ENCODE measurements at regions not wholly inside any gene's neighbourhood (a gene's known extent, or its start where the extent isn't known, plus 50 kb on each side); places are given as distances from the start of the nearest gene placed in this dataset.

- Mint-ChIP-seq H3K27me3 (ENCODE audit: low read depth) (no peaks in the 10 kb centered on the region), H3K9me3 (no peaks in the 10 kb centered on the region), H3K27ac (no peak overlapping the region), H3K36me3 (ENCODE audit: insufficient read depth in 2 of 2) (no peaks in the 10 kb centered on the region), H3K4me3 (no peak overlapping the region), H3K4me1 (ENCODE audit: low read depth) (no peaks in the 10 kb centered on the region)
- ATAC-seq (replicated peaks in 1 of 2) (no peak), DNase-seq (peak; percentile 2 to 3)
Observed at GRCh38 chr10:52644373-52645186, 128.0 kb downstream of the MBL2 start.

GRCh38 chr10:52645187-52645758 lies 127.3 kb downstream of the MBL2 start:
- DNase-seq (no peak), ATAC-seq (replicated peaks in 1 of 2) (no peak)
- H3K4me3 Mint-ChIP-seq = no peak overlapping the region
- H3K27ac Mint-ChIP-seq = no peak overlapping the region
- no peaks in the 10 kb centered on the region for H3K4me1 Mint-ChIP-seq (ENCODE audit: low read depth)
- no peaks in the 10 kb centered on the region for H3K27me3 Mint-ChIP-seq (ENCODE audit: low read depth)
- H3K36me3 Mint-ChIP-seq (ENCODE audit: insufficient read depth in 2 of 2) = no peaks in the 10 kb centered on the region
- no peaks in the 10 kb centered on the region for H3K9me3 Mint-ChIP-seq

- Mint-ChIP-seq H3K36me3 (ENCODE audit: insufficient read depth in 2 of 2) (no peaks in the 10 kb centered on the region), H3K9me3 (peaks cover 0 to 2% of the 10 kb centered on the region in 2 donors), H3K27me3 (ENCODE audit: low read depth) (no peaks in the 10 kb centered on the region)
Observed at GRCh38 chr10:52649511-52649910, 123.1 kb downstream of the MBL2 start.

GRCh38 chr10:52650873-52651272 lies 121.7 kb downstream of the MBL2 start:
- no peak overlapping the region for H3K27ac Mint-ChIP-seq
- no peak overlapping the region for H3K4me3 Mint-ChIP-seq
- DNase-seq = no peak
- H3K27me3 Mint-ChIP-seq (ENCODE audit: low read depth) = no peaks in the 10 kb centered on the region
- H3K36me3 Mint-ChIP-seq (ENCODE audit: insufficient read depth in 2 of 2) = no peaks in the 10 kb centered on the region
- ATAC-seq (replicated peaks in 1 of 2) = no peak
- H3K9me3 Mint-ChIP-seq = peaks cover 0 to 4% of the 10 kb centered on the region in 2 donors
- H3K4me1 Mint-ChIP-seq (ENCODE audit: low read depth) = no peaks in the 10 kb centered on the region

More at GRCh38 chr10:52649511-52649910, 123.1 kb downstream of the MBL2 start:
- no peaks in the 10 kb centered on the region for H3K4me1 Mint-ChIP-seq (ENCODE audit: low read depth)
- no peak overlapping the region for H3K4me3 Mint-ChIP-seq
- DNase-seq = no peak
- ATAC-seq (replicated peaks in 1 of 2) = no peak
- H3K27ac Mint-ChIP-seq = no peak overlapping the region

- no peaks in the 10 kb centered on the region for H3K4me1 Mint-ChIP-seq (ENCODE audit: low read depth)
- no peak overlapping the region for H3K27ac Mint-ChIP-seq
- no peak for DNase-seq
- ATAC-seq (replicated peaks in 1 of 2) = no peak
- no peaks in the 10 kb centered on the region for H3K27me3 Mint-ChIP-seq (ENCODE audit: low read depth)
- peaks cover 0 to 4% of the 10 kb centered on the region in 2 donors for H3K9me3 Mint-ChIP-seq
- H3K36me3 Mint-ChIP-seq (ENCODE audit: insufficient read depth in 2 of 2) = no peaks in the 10 kb centered on the region
- no peak overlapping the region for H3K4me3 Mint-ChIP-seq
Observed at GRCh38 chr10:52651293-52651692, 121.3 kb downstream of the MBL2 start.

- Mint-ChIP-seq H3K4me1 (ENCODE audit: low read depth) (no peaks in the 10 kb centered on the region), H3K27me3 (ENCODE audit: low read depth) (no peaks in the 10 kb centered on the region), H3K9me3 (peaks cover 0 to 4% of the 10 kb centered on the region in 2 donors), H3K4me3 (no peak overlapping the region), H3K36me3 (ENCODE audit: insufficient read depth in 2 of 2) (no peaks in the 10 kb centered on the region), H3K27ac (no peak overlapping the region)
- DNase-seq = no peak
- no peak for ATAC-seq (replicated peaks in 1 of 2)
Observed at GRCh38 chr10:52652431-52653262, 119.9 kb downstream of the MBL2 start.

GRCh38 chr10:52653263-52653909 lies 119.2 kb downstream of the MBL2 start:
- H3K4me1 Mint-ChIP-seq (ENCODE audit: low read depth) = no peaks in the 10 kb centered on the region
- H3K4me3 Mint-ChIP-seq = no peak overlapping the region
- ATAC-seq (replicated peaks in 1 of 2) (no peak), DNase-seq (no peak)
- no peak overlapping the region for H3K27ac Mint-ChIP-seq
- no peaks in the 10 kb centered on the region for H3K27me3 Mint-ChIP-seq (ENCODE audit: low read depth)
- no peaks in the 10 kb centered on the region for H3K36me3 Mint-ChIP-seq (ENCODE audit: insufficient read depth in 2 of 2)
- H3K9me3 Mint-ChIP-seq = peaks cover 0 to 4% of the 10 kb centered on the region in 2 donors

- no peaks in the 10 kb centered on the region for H3K36me3 Mint-ChIP-seq (ENCODE audit: insufficient read depth in 2 of 2)
- ATAC-seq (replicated peaks in 1 of 2) (no peak), DNase-seq (no peak)
- H3K4me3 Mint-ChIP-seq = no peak overlapping the region
- no peak overlapping the region for H3K27ac Mint-ChIP-seq
- H3K9me3 Mint-ChIP-seq = peaks cover 0 to 4% of the 10 kb centered on the region in 2 donors
- no peaks in the 10 kb centered on the region for H3K27me3 Mint-ChIP-seq (ENCODE audit: low read depth)
- H3K4me1 Mint-ChIP-seq (ENCODE audit: low read depth) = no peaks in the 10 kb centered on the region
Observed at GRCh38 chr10:52654201-52654600, 118.4 kb downstream of the MBL2 start.

GRCh38 chr10:52658112-52658511 lies 114.5 kb downstream of the MBL2 start:
- Mint-ChIP-seq H3K9me3 (peaks cover 0 to 2% of the 10 kb centered on the region in 2 donors), H3K27me3 (ENCODE audit: low read depth) (no peaks in the 10 kb centered on the region), H3K4me3 (no peak overlapping the region), H3K36me3 (ENCODE audit: insufficient read depth in 2 of 2) (no peaks in the 10 kb centered on the region), H3K4me1 (ENCODE audit: low read depth) (no peaks in the 10 kb centered on the region), H3K27ac (no peak overlapping the region)
- ATAC-seq (replicated peaks in 1 of 2) (no peak), DNase-seq (no peak)

- Mint-ChIP-seq H3K36me3 (ENCODE audit: insufficient read depth in 2 of 2) (no peaks in the 10 kb centered on the region), H3K4me3 (no peak overlapping the region), H3K9me3 (peaks cover 0 to 2% of the 10 kb centered on the region in 2 donors), H3K27me3 (ENCODE audit: low read depth) (no peaks in the 10 kb centered on the region), H3K27ac (no peak overlapping the region), H3K4me1 (ENCODE audit: low read depth) (no peaks in the 10 kb centered on the region)
- DNase-seq = no peak
- no peak for ATAC-seq (replicated peaks in 1 of 2)
Observed at GRCh38 chr10:52659085-52659484, 113.5 kb downstream of the MBL2 start.

- Mint-ChIP-seq H3K4me1 (ENCODE audit: low read depth) (no peaks in the 10 kb centered on the region), H3K4me3 (no peak overlapping the region), H3K27me3 (ENCODE audit: low read depth) (no peaks in the 10 kb centered on the region)
Observed at GRCh38 chr10:52662256-52662655, 110.3 kb downstream of the MBL2 start.

GRCh38 chr10:52663161-52663560 lies 109.4 kb downstream of the MBL2 start:
- peaks cover 1 to 2% of the 10 kb centered on the region in 2 donors for H3K36me3 Mint-ChIP-seq (ENCODE audit: insufficient read depth in 2 of 2)
- H3K27me3 Mint-ChIP-seq (ENCODE audit: low read depth) = no peaks in the 10 kb centered on the region
- H3K4me3 Mint-ChIP-seq = no peak overlapping the region
- no peaks in the 10 kb centered on the region for H3K4me1 Mint-ChIP-seq (ENCODE audit: low read depth)
- ATAC-seq (replicated peaks in 1 of 2) (no peak), DNase-seq (no peak)
- peaks cover 2 to 7% of the 10 kb centered on the region in 2 donors for H3K9me3 Mint-ChIP-seq
- no peak overlapping the region for H3K27ac Mint-ChIP-seq

More at GRCh38 chr10:52662256-52662655, 110.3 kb downstream of the MBL2 start:
- no peak overlapping the region for H3K27ac Mint-ChIP-seq
- DNase-seq = no peak
- no peak for ATAC-seq (replicated peaks in 1 of 2)
- H3K36me3 Mint-ChIP-seq (ENCODE audit: insufficient read depth in 2 of 2) = peaks cover 1 to 2% of the 10 kb centered on the region in 2 donors
- H3K9me3 Mint-ChIP-seq = peaks cover 2 to 7% of the 10 kb centered on the region in 2 donors

GRCh38 chr10:52664629-52665028 lies 108.0 kb downstream of the MBL2 start:
- ATAC-seq (replicated peaks in 1 of 2) (no peak), DNase-seq (no peak)
- Mint-ChIP-seq H3K36me3 (ENCODE audit: insufficient read depth in 2 of 2) (peaks cover 1 to 2% of the 10 kb centered on the region in 2 donors), H3K9me3 (peaks cover 2 to 7% of the 10 kb centered on the region in 2 donors), H3K27me3 (ENCODE audit: low read depth) (no peaks in the 10 kb centered on the region), H3K4me3 (no peak overlapping the region), H3K4me1 (ENCODE audit: low read depth) (no peaks in the 10 kb centered on the region), H3K27ac (no peak overlapping the region)

Measured in activated T-cell treated with anti-CD3 and anti-CD28 coated beads, Interleukin-2, amount 50 U/mL, for 72 hours (primary cell).